ENCODE measurements at regions not wholly inside any gene's neighbourhood (a gene's known extent, or its start where the extent isn't known, plus 50 kb on each side); places are given as distances from the start of the nearest gene placed in this dataset.

- H3K36me3 ChIP-seq (replicated peaks in 1 of 2; ENCODE audit: control insufficient read depth in 1 of 2, insufficient read depth in 2 of 2, low read length in 2 of 2), result no peaks in the 10 kb centered on the region
- H3K9ac ChIP-seq (ENCODE audit: insufficient read depth, low read depth, low read length), result no peak overlapping the region
- H3K27me3 ChIP-seq (ENCODE audit: control insufficient read depth in 1 of 2, insufficient read depth in 2 of 2, low read length in 2 of 2), result no peaks in the 10 kb centered on the region
- BruUV-seq (replicated peaks), result no TSS peak
- intact Hi-C loops (cut with micrococcal nuclease; ENCODE audit: unreplicated experiment), result no loop called here
- FAIRE-seq (no peak), ATAC-seq (no peak), DNase-seq (ENCODE audit: low spot score) (no peak)
- no peak overlapping the region for H2AFZ ChIP-seq (ENCODE audit: low read length)
- 53% methylated on average over 6 of the region's 6 CpGs for WGBS (ENCODE audit: low lambda C conversion rate)
- H3K79me2 ChIP-seq (ENCODE audit: insufficient read depth, low read length), result no peaks in the 10 kb centered on the region
- H4K20me1 ChIP-seq (ENCODE audit: insufficient read depth, low read length), result no peaks in the 10 kb centered on the region
- no peaks in the 10 kb centered on the region for H3K9me3 ChIP-seq (ENCODE audit: low read length)
- in situ Hi-C loops (cut with HindIII; ENCODE audit: extremely low pct_ligation_motif_present, low pct_unique_long_range_greater_than_20kb), result no loop called here
- ChIA-PET CTCF (ENCODE audit: low intra/inter-chr PET ratio, low total read pairs) (no interaction called here), POLR2A (no interaction called here)
- no peak overlapping the region for H3K4me2 ChIP-seq (ENCODE audit: low read depth, low read length)
- peaks cover 26% of the 10 kb centered on the region for H3K4me1 ChIP-seq (ENCODE audit: insufficient read depth, low read length)
- H3K4me3 ChIP-seq (replicated peaks in 1 of 3; ENCODE audit: insufficient read depth in 1 of 3, low read depth in 2 of 3, low read length in 3 of 3), result no peak overlapping the region
- no peak overlapping the region for H3K27ac ChIP-seq (ENCODE audit: extremely low read length, insufficient read depth, low read length)
- TF ChIP-seq SSRP1 (CRISPR knock-in tag; IDR thresholded peaks at IDR 0.05) (no peak), NKX3-1 (CRISPR knock-in tag; IDR thresholded peaks at IDR 0.05) (no peak), HES4 (CRISPR knock-in tag; IDR thresholded peaks at IDR 0.05; ENCODE audit: borderline replicate concordance) (no peak), NR2C2 (CRISPR knock-in tag; IDR thresholded peaks at IDR 0.05; ENCODE audit: borderline replicate concordance) (no peak), ZFP82 (CRISPR knock-in tag; IDR thresholded peaks at IDR 0.05; ENCODE audit: borderline replicate concordance) (no peak), ZFP90 (CRISPR knock-in tag; IDR thresholded peaks at IDR 0.05; ENCODE audit: borderline replicate concordance) (no peak), MBNL3 (CRISPR knock-in tag; conservative IDR thresholded peaks at IDR 0.05) (no peak), NR3C1 (CRISPR knock-in tag; IDR thresholded peaks at IDR 0.05) (no peak), SALL1 (CRISPR knock-in tag; IDR thresholded peaks at IDR 0.05) (no peak), HMGXB4 (CRISPR knock-in tag; IDR thresholded peaks at IDR 0.05; ENCODE audit: borderline replicate concordance in 1 of 2, low read depth in 1 of 2) (no peak), SNAI1 (CRISPR knock-in tag; IDR thresholded peaks at IDR 0.05; ENCODE audit: borderline replicate concordance) (no peak), ZBTB2 (CRISPR knock-in tag; IDR thresholded peaks at IDR 0.05; ENCODE audit: low read depth) (no peak), AKNA (CRISPR knock-in tag; IDR thresholded peaks at IDR 0.05; ENCODE audit: borderline replicate concordance) (no peak)
Measured at GRCh38 chr1:177645491-177646190, 324.2 kb downstream of the SEC16B start.

Data from HepG2 (cell line).